ENCODE measurements at regions not wholly inside any gene's neighbourhood (a gene's known extent, or its start where the extent isn't known, plus 50 kb on each side); places are given as distances from the start of the nearest gene placed in this dataset.
A peak's percentile ranks its signal among the peaks of the same experiment; 100 is the strongest.
"Not testable (repeated sequence)": the region's sequence is repeated elsewhere in the genome, so short reads cannot be mapped to it uniquely, and the experiment has no call there.

GRCh38 chr1:843946-844345, 79.8 kb upstream of the SAMD11 start:
- not testable (repeated sequence) for DNase-seq (ENCODE audit: extremely low read depth, low read depth)

GRCh38 chr1:844472-845026, 79.2 kb upstream of the SAMD11 start:
- DNase-seq (ENCODE audit: extremely low read depth, low read depth) = no peak

GRCh38 chr1:845641-846040, 78.1 kb upstream of the SAMD11 start:
- not testable (repeated sequence) for DNase-seq (ENCODE audit: extremely low read depth, low read depth)

GRCh38 chr1:849873-850272, 73.8 kb upstream of the SAMD11 start:
- not testable (repeated sequence) for DNase-seq (ENCODE audit: extremely low read depth, low read depth)

- DNase-seq (ENCODE audit: extremely low read depth, low read depth) = not testable (repeated sequence)
These were observed 73.4 kb upstream of the SAMD11 start for GRCh38 chr1:850318-850717.

DNA sequence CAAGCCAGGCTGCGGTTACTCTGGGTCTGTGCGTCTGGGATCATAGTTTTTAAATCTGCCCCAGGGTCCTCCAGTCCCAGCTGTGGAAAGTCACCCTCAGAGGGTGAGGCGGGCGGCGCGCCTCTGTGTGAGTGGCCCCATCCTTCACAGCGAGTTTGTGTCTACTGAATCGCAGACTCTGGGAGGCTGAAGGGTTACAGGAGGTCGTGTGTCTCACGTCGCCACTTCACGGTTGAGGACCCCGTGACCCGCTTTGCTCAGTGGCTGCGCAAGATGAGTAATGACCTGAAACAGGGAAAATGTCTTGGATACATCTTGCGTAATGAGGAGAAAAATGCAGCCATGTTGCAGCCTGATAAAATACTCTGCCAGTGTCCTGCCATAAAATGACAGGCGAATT, 72.3 kb upstream of the SAMD11 start:
- DNase-seq (ENCODE audit: extremely low read depth, low read depth) = not testable (repeated sequence)

DNA sequence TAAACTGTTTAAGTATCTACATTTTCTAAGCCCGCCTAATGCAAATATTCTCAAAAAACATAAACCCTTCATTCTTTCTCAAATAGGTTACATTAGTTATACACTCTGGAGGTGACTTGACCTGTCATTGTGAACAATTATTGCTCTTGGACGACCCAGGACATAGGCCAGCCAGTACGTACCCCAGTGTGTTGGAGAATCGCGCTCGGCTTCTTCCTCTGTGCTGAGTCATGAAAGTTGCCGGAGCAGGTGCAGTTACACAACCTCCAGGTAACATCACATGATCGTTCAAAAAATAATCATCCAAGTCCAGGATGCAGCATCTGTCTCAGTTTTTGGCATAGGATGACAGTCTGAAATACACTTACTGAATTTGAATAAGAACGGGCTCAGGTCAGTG, 71.9 kb upstream of the SAMD11 start:
- DNase-seq (ENCODE audit: extremely low read depth, low read depth) = not testable (repeated sequence)

GRCh38 chr1:855202-855981, 68.3 kb upstream of the SAMD11 start:
- not testable (repeated sequence) for DNase-seq (ENCODE audit: extremely low read depth, low read depth)

GRCh38 chr1:856541-857057, 67.1 kb upstream of the SAMD11 start:
- DNase-seq (ENCODE audit: extremely low read depth, low read depth) = not testable (repeated sequence)

GRCh38 chr1:857926-858648, 65.6 kb upstream of the SAMD11 start:
- not testable (repeated sequence) for DNase-seq (ENCODE audit: extremely low read depth, low read depth)

DNA sequence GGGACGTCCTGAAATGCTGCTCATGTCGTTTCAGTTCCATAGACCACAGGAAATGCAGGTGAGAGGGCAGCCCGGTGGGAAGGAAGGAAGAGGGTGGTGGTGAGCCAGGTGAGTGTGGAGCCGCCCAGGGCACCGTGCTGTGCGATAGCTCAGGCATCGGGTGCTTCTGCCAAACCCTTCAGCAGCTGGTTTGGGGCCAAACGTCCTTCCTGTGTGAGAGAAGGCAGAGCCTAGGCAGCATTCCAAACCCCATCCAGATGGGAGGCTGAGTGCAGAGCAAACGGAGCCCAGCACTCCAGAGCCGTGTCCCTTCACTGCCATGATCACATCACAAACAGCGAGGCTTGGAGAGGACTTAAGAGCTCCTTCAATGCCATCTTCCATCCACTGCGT, 65.1 kb upstream of the SAMD11 start:
- DNase-seq (ENCODE audit: extremely low read depth, low read depth) = not testable (repeated sequence)

GRCh38 chr1:860941-861340, 62.8 kb upstream of the SAMD11 start:
- DNase-seq (ENCODE audit: extremely low read depth, low read depth) = not testable (repeated sequence)

GRCh38 chr1:861714-862113, 62.0 kb upstream of the SAMD11 start:
- DNase-seq (ENCODE audit: extremely low read depth, low read depth) = no peak

- not testable (repeated sequence) for DNase-seq (ENCODE audit: extremely low read depth, low read depth)
These were observed 61.1 kb upstream of the SAMD11 start for GRCh38 chr1:862601-863000.

GRCh38 chr1:865633-866032, 58.1 kb upstream of the SAMD11 start:
- not testable (repeated sequence) for DNase-seq (ENCODE audit: extremely low read depth, low read depth)

GRCh38 chr1:866095-866494, 57.6 kb upstream of the SAMD11 start:
- DNase-seq (ENCODE audit: extremely low read depth, low read depth) = no peak

DNA sequence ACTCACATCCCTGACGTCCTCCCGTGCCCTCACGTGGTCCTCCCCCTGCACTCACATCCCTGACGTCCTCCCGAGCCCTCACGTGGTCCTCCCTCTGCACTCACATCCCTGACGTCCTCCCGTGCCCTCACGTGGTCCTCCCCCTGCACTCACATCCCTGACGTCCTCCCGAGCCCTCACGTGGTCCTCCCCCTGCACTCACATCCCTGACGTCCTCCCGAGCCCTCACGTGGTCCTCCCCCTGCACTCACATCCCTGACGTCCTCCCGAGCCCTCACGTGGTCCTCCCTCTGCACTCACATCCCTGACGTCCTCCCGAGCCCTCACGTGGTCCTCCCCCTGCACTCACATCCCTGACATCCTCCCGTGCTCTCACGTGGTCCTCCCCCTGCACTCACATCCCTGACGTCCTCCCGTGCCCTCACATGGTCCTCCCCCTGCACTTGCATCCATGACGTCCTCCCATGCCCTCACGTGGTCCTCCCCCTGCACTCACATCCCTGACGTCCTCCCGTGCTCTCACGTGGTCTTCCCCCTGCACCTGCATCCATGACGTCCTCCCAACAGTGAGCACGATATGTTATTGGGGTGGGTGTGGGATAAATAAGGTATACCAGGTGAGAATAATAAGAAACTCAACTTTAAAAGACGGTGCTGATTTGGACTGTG, 57.0 kb upstream of the SAMD11 start:
- not testable (repeated sequence) for DNase-seq (ENCODE audit: extremely low read depth, low read depth)

DNA sequence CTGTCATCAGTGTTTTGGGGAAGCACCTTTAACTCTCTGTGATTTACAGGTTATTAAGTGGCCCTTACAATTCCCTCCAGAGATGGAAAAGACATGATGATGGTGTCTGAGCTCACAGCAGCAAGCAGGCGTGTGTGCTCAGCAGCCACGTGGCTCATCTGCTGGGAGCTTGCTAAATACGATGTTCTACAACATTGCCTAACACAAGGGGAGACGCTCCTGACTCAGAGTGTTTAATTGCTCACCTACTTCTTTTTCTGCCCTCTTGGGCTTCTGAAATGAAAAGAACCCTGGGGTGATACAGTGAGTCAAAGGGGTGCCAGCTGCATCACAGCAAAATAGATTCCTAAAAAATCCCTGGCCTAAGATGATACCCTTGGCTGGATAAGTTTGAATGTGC, 56.2 kb upstream of the SAMD11 start:
- not testable (repeated sequence) for DNase-seq (ENCODE audit: extremely low read depth, low read depth)

GRCh38 chr1:869499-870244, 54.1 kb upstream of the SAMD11 start:
- DNase-seq (ENCODE audit: extremely low read depth, low read depth) = peak; percentile 22

All from NCI-H460 (cell line).